ENCODE measurements at regions not wholly inside any gene's neighbourhood (a gene's known extent, or its start where the extent isn't known, plus 50 kb on each side); places are given as distances from the start of the nearest gene placed in this dataset.

DNA sequence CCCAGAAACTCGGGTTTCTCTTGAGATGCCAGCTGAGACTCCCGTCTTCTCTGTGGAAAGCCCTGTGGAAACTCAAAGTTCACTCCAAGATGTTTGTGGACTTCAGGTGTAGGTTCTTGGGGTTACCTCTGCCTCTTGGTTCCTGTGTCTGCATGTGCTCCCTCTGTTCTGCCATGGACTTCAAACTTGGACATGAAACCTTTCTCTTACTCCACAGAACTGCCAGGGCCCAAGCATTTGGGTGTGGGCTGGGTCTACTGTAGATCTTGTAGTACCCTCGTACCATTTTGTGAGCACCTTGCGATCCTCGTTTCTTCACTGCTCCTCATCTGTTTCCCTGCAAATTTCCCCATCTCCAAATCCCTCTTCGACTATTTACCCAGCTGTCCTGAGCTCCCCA, 175.5 kb downstream of the HAUS1 start (continued):
- no peak for TF ChIP-seq ZNF426 (tag by site-specific recombination; IDR thresholded peaks at IDR 0.05)

DNA sequence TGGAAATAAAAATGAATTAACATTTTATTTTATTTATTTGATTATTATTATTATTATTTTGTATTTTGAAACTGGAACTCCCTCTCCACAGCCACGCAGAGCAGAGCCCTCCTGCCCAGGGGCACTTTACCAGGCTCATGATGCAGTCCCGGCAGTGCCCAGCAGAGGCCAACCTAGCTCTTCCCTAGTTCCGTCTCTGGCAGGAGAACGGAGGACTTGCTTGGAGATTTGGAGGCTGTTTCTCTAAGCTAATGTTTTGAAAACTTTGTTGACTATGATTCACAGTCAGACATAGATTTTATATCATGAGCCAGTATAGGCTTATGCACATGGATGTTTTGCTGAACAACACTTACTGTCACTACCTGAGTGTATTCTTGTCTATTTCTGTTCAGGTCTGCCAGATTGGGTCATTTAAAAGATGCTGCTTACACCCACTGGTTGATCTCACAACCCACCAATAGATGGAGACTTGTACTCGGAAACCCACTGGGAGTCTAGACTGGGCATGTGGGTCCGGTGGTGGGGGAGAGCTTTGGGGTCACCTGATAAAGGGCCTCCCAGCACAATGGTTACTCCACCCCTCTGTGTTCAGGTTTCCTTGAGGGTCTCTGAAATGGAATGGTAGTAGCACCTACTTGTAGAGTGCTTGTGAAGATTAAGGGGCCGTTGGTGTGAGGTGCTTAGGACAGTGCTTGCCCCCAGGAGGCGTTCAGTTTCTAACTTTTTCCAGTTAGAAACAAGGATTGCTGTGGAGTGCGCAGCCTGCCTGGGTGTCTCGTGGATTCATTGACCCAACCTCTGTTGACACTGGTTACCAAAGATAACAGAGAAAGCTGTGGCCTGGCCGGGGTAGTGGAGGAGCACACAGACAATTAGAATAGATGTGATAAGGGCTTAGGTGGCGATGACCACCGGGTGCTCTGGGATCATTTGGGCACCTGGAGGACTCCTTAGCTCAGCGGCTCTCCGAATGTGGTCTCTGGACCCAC, 177.3 kb downstream of the HAUS1 start:
- H3K4me3 ChIP-seq (ENCODE audit: low read depth, low read length) = no peak overlapping the region
- H3K9me3 ChIP-seq (ENCODE audit: control insufficient read depth, insufficient read depth, low read depth, low read length) = no peaks in the 10 kb centered on the region
- H3K36me3 ChIP-seq (ENCODE audit: control insufficient read depth in 2 of 2, insufficient read depth in 1 of 2, low read length in 2 of 2) = no peaks in the 10 kb centered on the region
- TF ChIP-seq, protein P1, sequence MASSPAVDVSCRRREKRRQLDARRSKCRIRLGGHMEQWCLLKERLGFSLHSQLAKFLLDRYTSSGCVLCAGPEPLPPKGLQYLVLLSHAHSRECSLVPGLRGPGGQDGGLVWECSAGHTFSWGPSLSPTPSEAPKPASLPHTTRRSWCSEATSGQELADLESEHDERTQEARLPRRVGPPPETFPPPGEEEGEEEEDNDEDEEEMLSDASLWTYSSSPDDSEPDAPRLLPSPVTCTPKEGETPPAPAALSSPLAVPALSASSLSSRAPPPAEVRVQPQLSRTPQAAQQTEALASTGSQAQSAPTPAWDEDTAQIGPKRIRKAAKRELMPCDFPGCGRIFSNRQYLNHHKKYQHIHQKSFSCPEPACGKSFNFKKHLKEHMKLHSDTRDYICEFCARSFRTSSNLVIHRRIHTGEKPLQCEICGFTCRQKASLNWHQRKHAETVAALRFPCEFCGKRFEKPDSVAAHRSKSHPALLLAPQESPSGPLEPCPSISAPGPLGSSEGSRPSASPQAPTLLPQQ (tag by site-specific recombination; IDR thresholded peaks at IDR 0.05) = 0 out of 2 replicates have a peak, but pooled peaks have one; percentile 30
- TF ChIP-seq, protein P2, sequence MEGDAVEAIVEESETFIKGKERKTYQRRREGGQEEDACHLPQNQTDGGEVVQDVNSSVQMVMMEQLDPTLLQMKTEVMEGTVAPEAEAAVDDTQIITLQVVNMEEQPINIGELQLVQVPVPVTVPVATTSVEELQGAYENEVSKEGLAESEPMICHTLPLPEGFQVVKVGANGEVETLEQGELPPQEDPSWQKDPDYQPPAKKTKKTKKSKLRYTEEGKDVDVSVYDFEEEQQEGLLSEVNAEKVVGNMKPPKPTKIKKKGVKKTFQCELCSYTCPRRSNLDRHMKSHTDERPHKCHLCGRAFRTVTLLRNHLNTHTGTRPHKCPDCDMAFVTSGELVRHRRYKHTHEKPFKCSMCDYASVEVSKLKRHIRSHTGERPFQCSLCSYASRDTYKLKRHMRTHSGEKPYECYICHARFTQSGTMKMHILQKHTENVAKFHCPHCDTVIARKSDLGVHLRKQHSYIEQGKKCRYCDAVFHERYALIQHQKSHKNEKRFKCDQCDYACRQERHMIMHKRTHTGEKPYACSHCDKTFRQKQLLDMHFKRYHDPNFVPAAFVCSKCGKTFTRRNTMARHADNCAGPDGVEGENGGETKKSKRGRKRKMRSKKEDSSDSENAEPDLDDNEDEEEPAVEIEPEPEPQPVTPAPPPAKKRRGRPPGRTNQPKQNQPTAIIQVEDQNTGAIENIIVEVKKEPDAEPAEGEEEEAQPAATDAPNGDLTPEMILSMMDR (tag by site-specific recombination; IDR thresholded peaks at IDR 0.05) = peak; percentile 44; the same call in 1 of the 2 replicates
- TF ChIP-seq ZNF654 (tag by site-specific recombination; IDR thresholded peaks at IDR 0.05; ENCODE audit: low read depth) = peak; percentile 72
- TF ChIP-seq ZNF555 (tag by site-specific recombination; conservative IDR thresholded peaks at IDR 0.05) = no peak
- no peak overlapping the region for H3K27ac ChIP-seq (ENCODE audit: extremely low read depth, low read depth, low read length)
- H3K4me1 ChIP-seq (ENCODE audit: control insufficient read depth, insufficient read depth, low read length) = no peaks in the 10 kb centered on the region; the same call in 1 of the 2 replicates
- POLR2A ChIA-PET = interaction anchor here (0.6 to 1.4 kb wide), 4 partner anchors 12 to 376 kb away, joined by 3 to 5 read pairs (median 4); a partner anchor contains a TSS
- CTCF ChIA-PET = interaction anchor here (0.5 to 12.1 kb wide), 79 partner anchors 10 to 677 kb away, joined by 3 to 179 read pairs (median 4); partner anchors contain the start of gene LOXHD1

DNA sequence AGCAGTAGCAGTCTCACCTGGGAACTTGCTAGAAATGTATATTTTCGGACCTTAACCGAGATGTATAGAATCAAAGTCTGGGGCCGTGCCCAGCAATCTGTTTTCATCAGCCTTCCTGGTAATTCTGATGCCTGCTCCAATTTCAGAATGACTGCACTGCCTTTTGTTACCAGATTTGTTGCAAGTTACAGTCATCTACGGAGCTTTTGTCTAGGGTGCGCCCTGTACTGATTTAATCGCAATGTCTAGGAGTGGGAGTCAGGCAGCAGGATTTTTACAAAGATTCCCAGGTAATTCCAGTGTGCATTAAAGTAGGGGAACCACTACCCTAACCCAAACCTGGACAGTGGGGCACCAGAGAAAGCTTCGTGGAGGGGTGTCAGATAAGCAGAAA, 178.0 kb downstream of the HAUS1 start:
- CTCF ChIA-PET = interaction anchor here (0.5 to 12.1 kb wide), 41 partner anchors 9 to 413 kb away, joined by 3 to 179 read pairs (median 5); partner anchors contain the start of gene LOXHD1
- Histone ChIP-seq H3K4me1 (ENCODE audit: control insufficient read depth, insufficient read depth, low read length) (no peaks in the 10 kb centered on the region; the same call in 1 of the 2 replicates), H3K27ac (ENCODE audit: extremely low read depth, low read depth, low read length) (no peak overlapping the region), H3K9me3 (ENCODE audit: control insufficient read depth, insufficient read depth, low read depth, low read length) (no peaks in the 10 kb centered on the region), H3K36me3 (ENCODE audit: control insufficient read depth in 2 of 2, insufficient read depth in 1 of 2, low read length in 2 of 2) (no peaks in the 10 kb centered on the region), H3K4me3 (ENCODE audit: low read depth, low read length) (no peak overlapping the region)
- no peak for TF ChIP-seq ZSCAN23 (tag by site-specific recombination; IDR thresholded peaks at IDR 0.05)
- TF ChIP-seq OVOL3 (tag by site-specific recombination; IDR thresholded peaks at IDR 0.05) = no peak
- TF ChIP-seq HOXD13 (CRISPR knock-in tag; IDR thresholded peaks at IDR 0.05; ENCODE audit: borderline replicate concordance) = no peak
- TF ChIP-seq ZNF776 (tag by site-specific recombination; IDR thresholded peaks at IDR 0.05; ENCODE audit: borderline replicate concordance) = no peak
- TF ChIP-seq ZNF654 (tag by site-specific recombination; IDR thresholded peaks at IDR 0.05; ENCODE audit: low read depth) = no peak
- POLR2A ChIA-PET = no interaction called here

DNA sequence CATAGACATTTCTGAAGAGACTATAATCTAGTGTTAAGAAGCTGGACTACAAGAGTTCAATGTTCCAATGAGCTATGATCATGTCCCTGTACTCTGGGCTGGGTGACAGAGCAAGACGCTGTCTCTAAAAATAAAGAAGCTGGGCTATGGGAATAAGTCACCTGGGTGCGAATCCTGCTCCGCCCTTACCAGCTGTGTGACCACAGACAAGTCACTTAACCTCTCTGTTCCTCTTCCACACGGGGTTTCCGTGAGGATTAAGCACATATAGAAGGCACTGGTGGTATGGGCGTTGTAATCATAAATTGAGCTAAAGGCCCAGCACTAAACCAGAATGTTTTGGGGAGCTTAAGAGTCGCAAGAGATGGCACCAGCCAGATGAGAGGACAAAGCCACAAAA, 178.5 kb downstream of the HAUS1 start:
- no peaks in the 10 kb centered on the region for H3K9me3 ChIP-seq (ENCODE audit: control insufficient read depth, insufficient read depth, low read depth, low read length)
- TF ChIP-seq ZNF768 (tag by site-specific recombination; IDR thresholded peaks at IDR 0.05) (peak; percentile 13; the same call in 1 of the 2 replicates), ZNF37A (tag by site-specific recombination; IDR thresholded peaks at IDR 0.05) (no peak)
- no peaks in the 10 kb centered on the region for H3K36me3 ChIP-seq (ENCODE audit: control insufficient read depth in 2 of 2, insufficient read depth in 1 of 2, low read length in 2 of 2)
- no peaks in the 10 kb centered on the region; the same call in 1 of the 2 replicates for H3K4me1 ChIP-seq (ENCODE audit: control insufficient read depth, insufficient read depth, low read length)
- CTCF ChIA-PET = interaction anchor here (0.5 to 12.1 kb wide), 24 partner anchors 9 to 414 kb away, joined by 3 to 179 read pairs (median 3); partner anchors contain the start of gene LOXHD1
- H3K4me3 ChIP-seq (ENCODE audit: low read depth, low read length) = no peak overlapping the region
- POLR2A ChIA-PET = no interaction called here
- no peak overlapping the region for H3K27ac ChIP-seq (ENCODE audit: extremely low read depth, low read depth, low read length)
